H1 (cell line): ENCODE measurements at regions not wholly inside any gene's neighbourhood (a gene's known extent, or its start where the extent isn't known, plus 50 kb on each side); places are given as distances from the start of the nearest gene placed in this dataset.

ENCODE experiments used
- CTCF ChIA-PET: fragments of 300-600 bp; sonication (Branson Sonifier 250); formaldehyde crosslinking; loops from one replicate; lab custom pipeline; 2021; ENCODE audit not compliant: partially characterized antibody; lab: Charles Lee
- POLR2A ChIA-PET: fragments of 300-600 bp; sonication (Branson Sonifier 250); formaldehyde crosslinking; loops from one replicate; lab custom pipeline; 2021; ENCODE audit warnings: inconsistent platforms; ENCODE audit not compliant: partially characterized antibody; lab: Charles Lee
- DNase-seq, 2 experiments: peaks; one replicate each; pipeline versions ENCODE4 v3.0.0 to v3.0.0-alpha.2; 2010 to 2022; ENCODE audit warnings: low spot score in 2 of 2, low read depth in 1 of 2, mixed read lengths in 1 of 2
- FAIRE-seq: peaks from 2 replicates; lab custom pipeline; 2011; peaks lifted over from hg19 to GRCh38; lab: Jason Lieb, UNC
- H2AFZ ChIP-seq: 2 replicates; pipeline ENCODE4 v1.8.1; 2012; ENCODE audit warnings: low read length, inconsistent platforms
- H2AK5ac ChIP-seq: 2 replicates; pipeline ENCODE4 v1.6.1; 2013; ENCODE audit warnings: low read depth, low read length
- H2BK120ac ChIP-seq: replicated peaks from 2 replicates; pipeline ENCODE3; 2013; ENCODE audit warnings: low read depth, low read length, inconsistent platforms
- H2BK12ac ChIP-seq: 2 replicates; pipeline ENCODE4 v1.6.1; 2013; ENCODE audit warnings: low read depth, low read length
- H2BK15ac ChIP-seq: 2 replicates; pipeline ENCODE4 v1.6.1; 2013; ENCODE audit warnings: low read length
- H2BK20ac ChIP-seq: 2 replicates; pipeline ENCODE4 v1.6.1; 2013; ENCODE audit warnings: low read length
- H2BK5ac ChIP-seq: 2 replicates; pipeline ENCODE4 v1.6.1; 2013; ENCODE audit warnings: low read depth, low read length
- H3K14ac ChIP-seq: 2 replicates; pipeline ENCODE4 v1.6.1; 2013; ENCODE audit warnings: inconsistent platforms; ENCODE audit not compliant: insufficient read length
- H3K18ac ChIP-seq: 2 replicates; pipeline ENCODE4 v1.6.1; 2013; ENCODE audit warnings: low read length; ENCODE audit errors: extremely low read depth
- H3K23ac ChIP-seq: 2 replicates; pipeline ENCODE4 v1.6.1; 2013; ENCODE audit warnings: inconsistent platforms; ENCODE audit not compliant: insufficient read length
- H3K23me2 ChIP-seq: 2 replicates; pipeline ENCODE4 v1.6.1; 2013; ENCODE audit warnings: low read depth, low read length
- H3K27ac ChIP-seq: 2 replicates; pipeline ENCODE4 v1.6.1; 2011; ENCODE audit warnings: low read depth, low read length, inconsistent platforms
- H3K27me3 ChIP-seq, 4 experiments: replicated peaks in 1 of 4; 1 replicate in 1 of 4; 2 replicates in 3 of 4; pipeline versions ENCODE4 v1.6.1 to v1.8.1; 2011 to 2013; ENCODE audit warnings: low read length in 3 of 4, mild to moderate bottlenecking in 3 of 4, inconsistent platforms in 2 of 4, mixed read lengths in 2 of 4, moderate library complexity in 1 of 4; ENCODE audit not compliant: control insufficient read depth in 3 of 4, insufficient read depth in 3 of 4; ENCODE audit errors: extremely low read depth in 1 of 4
- H3K36me3 ChIP-seq, 4 experiments: 2 replicates each; pipeline versions ENCODE4 v1.6.1 to v1.8.1; 2011 to 2013; ENCODE audit warnings: mild to moderate bottlenecking in 4 of 4, low read length in 3 of 4, moderate library complexity in 2 of 4, control low read depth in 1 of 4, inconsistent platforms in 1 of 4; ENCODE audit not compliant: insufficient read depth in 4 of 4, control insufficient read depth in 2 of 4
- H3K4ac ChIP-seq: replicated peaks from 2 replicates; pipeline ENCODE3; 2013; ENCODE audit warnings: low read length, low read depth, mixed read lengths, inconsistent platforms; ENCODE audit not compliant: insufficient read length
- H3K4me1 ChIP-seq, 4 experiments: replicated peaks in 1 of 4; 1 replicate in 1 of 4; 2 replicates in 3 of 4; pipeline versions ENCODE4 v1.6.1 to v1.8.1; 2011 to 2013; ENCODE audit warnings: low read length in 3 of 4, inconsistent platforms in 2 of 4, mixed read lengths in 1 of 4; ENCODE audit not compliant: insufficient read depth in 4 of 4, control insufficient read depth in 3 of 4
- H3K4me2 ChIP-seq, 2 experiments: 2 replicates each; pipeline versions ENCODE4 v1.6.1 to v1.8.1; 2011 to 2013; ENCODE audit warnings: low read depth in 2 of 2, low read length in 2 of 2, control low read depth in 1 of 2, inconsistent platforms in 1 of 2, mild to moderate bottlenecking in 1 of 2; ENCODE audit not compliant: insufficient read depth in 1 of 2
- H3K4me3 ChIP-seq, 4 experiments: fragments of 200-600, 300-600 bp in 1 of 4; sonication (generic), shearing (Covaris generic), sonication (Bioruptor Twin) in 1 of 4; 2 replicates each; pipeline versions ENCODE4 v1.5.1 to v1.8.1; 2011 to 2016; ENCODE audit warnings: low read length in 4 of 4, low read depth in 3 of 4, control low read depth in 2 of 4, inconsistent platforms in 2 of 4, mild to moderate bottlenecking in 2 of 4, mixed read lengths in 1 of 4, moderate library complexity in 1 of 4; ENCODE audit not compliant: insufficient read depth in 2 of 4; ENCODE audit errors: extremely low read depth in 1 of 4
- H3K56ac ChIP-seq: replicated peaks from 2 replicates; pipeline ENCODE3; 2013; ENCODE audit warnings: low read depth, mild to moderate bottlenecking, mixed read lengths, low read length, inconsistent platforms; ENCODE audit not compliant: insufficient read length
- H3K79me1 ChIP-seq: 2 replicates; pipeline ENCODE4 v1.6.1; 2013; ENCODE audit warnings: low read depth, low read length, control low read depth
- H3K79me2 ChIP-seq, 2 experiments: 2 replicates each; pipeline versions ENCODE4 v1.6.1 to v1.8.1; 2012 to 2013; ENCODE audit warnings: low read length in 2 of 2, mild to moderate bottlenecking in 2 of 2, inconsistent platforms in 1 of 2; ENCODE audit not compliant: insufficient read depth in 2 of 2, control insufficient read depth in 1 of 2
- H3K9ac ChIP-seq, 4 experiments: replicated peaks in 1 of 4; 1 replicate in 1 of 4; 2 replicates in 3 of 4; pipeline versions ENCODE4 v1.6.1 to v1.8.1; 2011 to 2013; ENCODE audit warnings: low read depth in 3 of 4, low read length in 3 of 4, control low read depth in 2 of 4, mild to moderate bottlenecking in 2 of 4, moderate library complexity in 2 of 4, inconsistent platforms in 1 of 4; ENCODE audit errors: extremely low read depth in 1 of 4
- H3K9me3 ChIP-seq, 2 experiments: 2 replicates each; pipeline versions ENCODE4 v1.6.1 to v1.8.1; 2012 to 2013; ENCODE audit warnings: mild to moderate bottlenecking in 2 of 2, moderate library complexity in 2 of 2, control low read depth in 1 of 2, inconsistent platforms in 1 of 2, low read depth in 1 of 2, low read length in 1 of 2, mixed read lengths in 1 of 2; ENCODE audit not compliant: insufficient read depth in 2 of 2
- H4K20me1 ChIP-seq, 2 experiments: replicated peaks in 1 of 2; 2 replicates each; pipeline versions ENCODE3 to v1.8.1; 2011 to 2013; ENCODE audit warnings: inconsistent platforms in 2 of 2, low read length in 2 of 2, mild to moderate bottlenecking in 1 of 2; ENCODE audit not compliant: insufficient read depth in 2 of 2, control insufficient read depth in 1 of 2
- H4K5ac ChIP-seq: 2 replicates; pipeline ENCODE4 v1.6.1; 2013; ENCODE audit warnings: low read length, low read depth, mixed read lengths, inconsistent platforms; ENCODE audit not compliant: insufficient read length
- H4K8ac ChIP-seq: 2 replicates; pipeline ENCODE4 v1.8.0; 2013; ENCODE audit warnings: mild to moderate bottlenecking, moderate library complexity, low read length, inconsistent platforms; ENCODE audit not compliant: insufficient read depth; ENCODE audit errors: extremely low read depth
- H4K91ac ChIP-seq: replicated peaks from 2 replicates; pipeline ENCODE3; 2013; ENCODE audit warnings: low read length, mixed read lengths, inconsistent platforms; ENCODE audit not compliant: insufficient read length
- CBX8 ChIP-seq: fragments of 300-800, 300-1000 bp; sonication (generic); IDR thresholded peaks from 2 replicates; pipeline ENCODE4 v1.7.1; 2016; ENCODE audit warnings: low read depth, low read length, borderline replicate concordance
- CREB1 ChIP-seq: IDR thresholded peaks from 2 replicates; pipeline ENCODE4 v1.6.1; 2012; ENCODE audit warnings: inconsistent platforms
- FOSL1 ChIP-seq: IDR thresholded peaks from 2 replicates; pipeline ENCODE4 v1.6.1; 2011; ENCODE audit warnings: mild to moderate bottlenecking, low read depth, low read length, moderate library complexity; ENCODE audit not compliant: insufficient read depth
- KDM1A ChIP-seq: fragments of 200-600, 300-600 bp; sonication (generic); IDR thresholded peaks from 2 replicates; pipeline ENCODE4 v1.7.1; 2016; ENCODE audit warnings: mild to moderate bottlenecking, low read length, borderline replicate concordance
- NANOG ChIP-seq: IDR thresholded peaks from 2 replicates; pipeline ENCODE4 v1.6.1; 2011; ENCODE audit warnings: low read length, low read depth, mild to moderate bottlenecking, inconsistent platforms; ENCODE audit not compliant: insufficient read depth, poor library complexity, severe bottlenecking
- NRF1 ChIP-seq: IDR thresholded peaks from 2 replicates; pipeline ENCODE4 v1.6.1; 2011; ENCODE audit warnings: mild to moderate bottlenecking, low read depth, low read length, improper control_type of control experiment
- POU5F1 ChIP-seq: IDR thresholded peaks from 2 replicates; pipeline ENCODE4 v1.6.1; 2011; ENCODE audit warnings: low read depth, mild to moderate bottlenecking, low read length, moderate library complexity
- SIX5 ChIP-seq: IDR thresholded peaks from 2 replicates; pipeline ENCODE4 v1.6.1; 2011; ENCODE audit warnings: mild to moderate bottlenecking, low read depth, low read length
- SP1 ChIP-seq: IDR thresholded peaks from 2 replicates; pipeline ENCODE4 v1.6.1; 2011; ENCODE audit warnings: low read depth, low read length
- TAF1 ChIP-seq: IDR thresholded peaks from 2 replicates; pipeline ENCODE4 v1.6.1; 2011; ENCODE audit warnings: mild to moderate bottlenecking, low read depth, low read length
- WGBS, 2 experiments: shearing (Covaris generic) in 1 of 2; methylation state at CpG; one replicate each; pipeline versions ENCODE4 v1.1.6 to v1.1.7; 2013 to 2015; ENCODE audit warnings: low lambda C conversion rate in 2 of 2, mixed read lengths in 2 of 2, inconsistent platforms in 1 of 2, low coverage in 1 of 2, missing lambda C conversion rate in 1 of 2; ENCODE audit not compliant: insufficient replicate concordance in 2 of 2, insufficient coverage in 1 of 2, insufficient read length in 1 of 2; ENCODE audit errors: extremely low coverage in 1 of 2, missing lambda C conversion rate in 1 of 2; 5-methylcytosine and 5-hydroxymethylcytosine counted together
- TF ChIP-seq, protein P1 (sequence below): IDR thresholded peaks from 2 replicates; pipeline ENCODE4 v1.6.1; 2012; ENCODE audit warnings: inconsistent platforms
- TF ChIP-seq, protein P2 (sequence below): IDR thresholded peaks from 2 replicates; pipeline ENCODE4 v1.6.1; 2011; ENCODE audit warnings: low read length, improper control_type of control experiment

DNA sequence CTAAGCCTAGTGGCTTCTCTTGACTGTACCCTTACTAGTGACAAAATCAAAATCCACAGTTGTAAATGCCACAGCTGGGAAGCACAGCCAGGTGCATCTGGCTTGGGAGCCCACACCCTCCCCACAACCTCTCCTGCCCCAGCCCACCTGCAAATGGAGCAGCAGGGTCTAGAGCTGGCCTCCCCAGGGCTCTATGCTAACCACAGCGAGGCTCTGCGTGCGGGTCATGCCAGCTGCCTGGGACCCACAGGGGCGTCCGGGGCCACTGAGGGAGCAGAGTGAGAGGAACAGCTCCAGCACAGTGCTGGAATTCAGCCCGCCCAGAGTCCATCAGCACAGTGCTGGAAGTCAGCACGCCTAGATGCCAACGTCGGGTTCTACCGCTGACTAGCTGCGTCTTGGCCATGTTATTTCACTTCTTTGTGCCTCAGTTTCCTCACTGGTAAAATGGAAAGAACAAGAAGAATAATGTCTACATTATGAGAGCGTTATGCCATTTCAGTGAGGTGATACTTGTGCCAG is 109.1 kb upstream of the ID2 start:
- no peaks in the 10 kb centered on the region for H3K79me2 ChIP-seq
- H3K56ac ChIP-seq, result no peak overlapping the region
- no peak overlapping the region for H3K23ac ChIP-seq
- WGBS, 2 experiments, result 90% methylated on average over 12 of the region's 12 CpGs; no CpG with 5 or more reads in 1 of the 2 experiments
- H3K4ac ChIP-seq, result no peak overlapping the region
- no peak overlapping the region for H3K4me2 ChIP-seq
- 0 out of 2 replicates have a peak overlapping the region, but pooled peaks have one; percentile 7 for H2AK5ac ChIP-seq
- H2AFZ ChIP-seq, result no peak overlapping the region
- H4K8ac ChIP-seq, result no peak overlapping the region
- no peak overlapping the region for H3K4me3 ChIP-seq
- peaks cover 2% of the 10 kb centered on the region; the same call in 1 of the 2 replicates for H3K23me2 ChIP-seq
- H2BK5ac ChIP-seq, result no peak overlapping the region
- no peak overlapping the region for H3K27ac ChIP-seq
- peaks cover 0 to 19% (median 8%) of the 10 kb centered on the region in 4 experiments; a peak in 6 of 7 replicates for H3K4me1 ChIP-seq
- peak overlapping the region; percentile 18 for H2BK120ac ChIP-seq
- H3K79me1 ChIP-seq, result no peaks in the 10 kb centered on the region
- H3K36me3 ChIP-seq, result no peaks in the 10 kb centered on the region
- DNase-seq (no peak), FAIRE-seq (no peak)
- 0 out of 2 replicates have a peak overlapping the region, but pooled peaks have one; percentile 3 for H2BK20ac ChIP-seq
- peak overlapping the region; percentile 52 for H4K91ac ChIP-seq
- no peaks in the 10 kb centered on the region for H3K9me3 ChIP-seq
- no peak overlapping the region for H3K9ac ChIP-seq
- peak overlapping the region; percentile 11; the same call in 1 of the 2 replicates for H2BK12ac ChIP-seq
- peaks cover 0 to 1% (median 0%) of the 10 kb centered on the region in 4 experiments; a peak in 1 of 7 replicates for H3K27me3 ChIP-seq
- ChIA-PET CTCF (interaction anchor here (0.9 to 1.9 kb wide), 4 partner anchors 13 to 120 kb away, joined by 3 to 7 read pairs (median 4); no protein-coding TSS in a partner anchor), POLR2A (interaction anchor here (0.7 to 3.2 kb wide), 3 partner anchors 9 to 109 kb away, joined by 3 to 13 read pairs (median 3); partner anchors contain the start of gene ID2)
- peak overlapping the region; percentile 40; the same call in 1 of the 2 replicates for H2BK15ac ChIP-seq
- H3K18ac ChIP-seq, result peak overlapping the region; percentile 26; the same call in 1 of the 2 replicates
- H3K14ac ChIP-seq, result no peak overlapping the region
- H4K20me1 ChIP-seq, result peaks cover 0 to 2% of the 10 kb centered on the region in 2 experiments
- H4K5ac ChIP-seq, result no peak overlapping the region
- TF ChIP-seq CBX8 (no peak), FOSL1 (no peak), NRF1 (no peak), TAF1 (no peak), NANOG (no peak), KDM1A (no peak), CREB1 (no peak), SIX5 (no peak), POU5F1 (no peak), SP1 (no peak)
- TF ChIP-seq, protein P1, sequence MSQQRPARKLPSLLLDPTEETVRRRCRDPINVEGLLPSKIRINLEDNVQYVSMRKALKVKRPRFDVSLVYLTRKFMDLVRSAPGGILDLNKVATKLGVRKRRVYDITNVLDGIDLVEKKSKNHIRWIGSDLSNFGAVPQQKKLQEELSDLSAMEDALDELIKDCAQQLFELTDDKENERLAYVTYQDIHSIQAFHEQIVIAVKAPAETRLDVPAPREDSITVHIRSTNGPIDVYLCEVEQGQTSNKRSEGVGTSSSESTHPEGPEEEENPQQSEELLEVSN, result no peak
- TF ChIP-seq, protein P2, sequence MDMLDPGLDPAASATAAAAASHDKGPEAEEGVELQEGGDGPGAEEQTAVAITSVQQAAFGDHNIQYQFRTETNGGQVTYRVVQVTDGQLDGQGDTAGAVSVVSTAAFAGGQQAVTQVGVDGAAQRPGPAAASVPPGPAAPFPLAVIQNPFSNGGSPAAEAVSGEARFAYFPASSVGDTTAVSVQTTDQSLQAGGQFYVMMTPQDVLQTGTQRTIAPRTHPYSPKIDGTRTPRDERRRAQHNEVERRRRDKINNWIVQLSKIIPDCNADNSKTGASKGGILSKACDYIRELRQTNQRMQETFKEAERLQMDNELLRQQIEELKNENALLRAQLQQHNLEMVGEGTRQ, result no peak
